Peyer's patch (tissue), 4 donors: ENCODE measurements at regions not wholly inside any gene's neighbourhood (a gene's known extent, or its start where the extent isn't known, plus 50 kb on each side); places are given as distances from the start of the nearest gene placed in this dataset.

ENCODE experiments used
- DNase-seq, 3 donors: peaks; one replicate each; pipeline ENCODE4 v3.0.0-alpha.2; 2017 to 2019
- H3K27ac ChIP-seq, 4 donors: fragments of 200-600 bp; sonication (generic); one replicate each; pipeline ENCODE4 v1.5.1; 2016 to 2019
- H3K27me3 ChIP-seq, 2 donors: fragments of 200-600 bp; sonication (generic); one replicate each; pipeline ENCODE4 v1.5.1; 2019
- H3K36me3 ChIP-seq, 3 donors: fragments of 200-600 bp; sonication (generic); one replicate each; pipeline ENCODE4 v1.5.1; 2016 to 2019
- H3K4me1 ChIP-seq, 4 donors: fragments of 200-600 bp; sonication (generic); one replicate each; pipeline ENCODE4 v1.5.1; 2016 to 2019
- H3K4me3 ChIP-seq, 4 donors: fragments of 200-600 bp; sonication (generic); 1 replicate in 3 of 4; 2 replicates in 1 of 4; pipeline ENCODE4 v1.5.1; 2016 to 2019; ENCODE audit warnings: mild to moderate bottlenecking in 1 of 4
- H3K9me3 ChIP-seq, 4 donors: fragments of 200-600 bp; sonication (generic); one replicate each; pipeline ENCODE4 v1.5.1; 2016 to 2019; ENCODE audit warnings: mild to moderate bottlenecking in 1 of 4
- CTCF ChIP-seq, 6 experiments: fragments of 450-650 bp in 4 of 6; fragments of 200-600 bp in 2 of 6; sonication (generic) in 1 of 6; IDR thresholded peaks; one replicate each; pipeline ENCODE4 v1.5.1; 2017 to 2019; ENCODE audit warnings: antibody characterized with exemption in 6 of 6, mild to moderate bottlenecking in 3 of 6, moderate library complexity in 1 of 6
- POLR2A ChIP-seq, 2 donors: fragments of 450-650 bp; IDR thresholded peaks; one replicate each; pipeline ENCODE4 v1.5.1; 2017; ENCODE audit warnings: antibody characterized with exemption in 2 of 2, mild to moderate bottlenecking in 2 of 2, moderate library complexity in 2 of 2

GRCh38 chr4:41327770-41328169 lies 71.0 kb downstream of the UCHL1 start:
- no peak for TF ChIP-seq POLR2A (IDR thresholded peaks at IDR 0.05)
- no peak for TF ChIP-seq CTCF (IDR thresholded peaks at IDR 0.05)
- H3K27me3 ChIP-seq, result no peaks in the 10 kb centered on the region
- H3K4me1 ChIP-seq, result no peaks in the 10 kb centered on the region
- no peak overlapping the region for H3K27ac ChIP-seq
- H3K4me3 ChIP-seq, result no peak overlapping the region
- no peaks in the 10 kb centered on the region for H3K36me3 ChIP-seq
- no peaks in the 10 kb centered on the region for H3K9me3 ChIP-seq
- no peak for DNase-seq

- no peak for TF ChIP-seq POLR2A (IDR thresholded peaks at IDR 0.05)
- Histone ChIP-seq H3K4me3 (no peak overlapping the region), H3K4me1 (no peaks in the 10 kb centered on the region), H3K36me3 (no peaks in the 10 kb centered on the region), H3K9me3 (no peaks in the 10 kb centered on the region), H3K27ac (no peak overlapping the region), H3K27me3 (no peaks in the 10 kb centered on the region)
- DNase-seq, result no peak
Observed at GRCh38 chr4:41329361-41329760, 72.6 kb downstream of the UCHL1 start.

GRCh38 chr4:41331224-41331623 lies 74.5 kb downstream of the UCHL1 start:
- H3K4me3 ChIP-seq, result no peak overlapping the region
- H3K27me3 ChIP-seq, result no peaks in the 10 kb centered on the region
- DNase-seq, result no peak
- no peak overlapping the region for H3K27ac ChIP-seq
- no peaks in the 10 kb centered on the region for H3K36me3 ChIP-seq
- H3K4me1 ChIP-seq, result no peaks in the 10 kb centered on the region
- H3K9me3 ChIP-seq, result no peaks in the 10 kb centered on the region
- TF ChIP-seq POLR2A (IDR thresholded peaks at IDR 0.05) (no peak), CTCF (IDR thresholded peaks at IDR 0.05) (no peak)

GRCh38 chr4:41332510-41333054 lies 75.9 kb downstream of the UCHL1 start:
- no peak for TF ChIP-seq CTCF (IDR thresholded peaks at IDR 0.05)
- TF ChIP-seq POLR2A (IDR thresholded peaks at IDR 0.05), result no peak
- H3K9me3 ChIP-seq, result no peaks in the 10 kb centered on the region
- no peak for DNase-seq
- no peak overlapping the region for H3K4me3 ChIP-seq
- H3K27ac ChIP-seq, result no peak overlapping the region
- H3K36me3 ChIP-seq, result no peaks in the 10 kb centered on the region
- no peaks in the 10 kb centered on the region for H3K4me1 ChIP-seq
- no peaks in the 10 kb centered on the region for H3K27me3 ChIP-seq

- no peak for DNase-seq
- H3K36me3 ChIP-seq, result no peaks in the 10 kb centered on the region
- no peaks in the 10 kb centered on the region for H3K27me3 ChIP-seq
- TF ChIP-seq POLR2A (IDR thresholded peaks at IDR 0.05) (no peak), CTCF (IDR thresholded peaks at IDR 0.05) (no peak)
- H3K4me3 ChIP-seq, result no peak overlapping the region
- H3K27ac ChIP-seq, result no peak overlapping the region
- H3K4me1 ChIP-seq, result no peaks in the 10 kb centered on the region
- H3K9me3 ChIP-seq, result no peaks in the 10 kb centered on the region
Observed at GRCh38 chr4:41334182-41334581, 77.5 kb downstream of the UCHL1 start.

GRCh38 chr4:41339812-41340809 lies 83.4 kb downstream of the UCHL1 start:
- H3K27me3 ChIP-seq, result no peaks in the 10 kb centered on the region
- no peak overlapping the region for H3K27ac ChIP-seq
- no peak overlapping the region for H3K4me3 ChIP-seq
- DNase-seq, result no peak
- H3K36me3 ChIP-seq, result no peaks in the 10 kb centered on the region
- no peaks in the 10 kb centered on the region for H3K9me3 ChIP-seq
- TF ChIP-seq POLR2A (IDR thresholded peaks at IDR 0.05), result no peak
- no peak for TF ChIP-seq CTCF (IDR thresholded peaks at IDR 0.05)
- no peaks in the 10 kb centered on the region for H3K4me1 ChIP-seq
